Liver (tissue), 8 donors: ENCODE measurements at regions not wholly inside any gene's neighbourhood (a gene's known extent, or its start where the extent isn't known, plus 50 kb on each side); places are given as distances from the start of the nearest gene placed in this dataset.

Experiments
- DNase-seq: peaks from one replicate; pipeline ENCODE4 v3.0.0-alpha.2; 2017; ENCODE audit warnings: low spot score
- H3K27ac ChIP-seq, 2 donors: one replicate each; pipeline ENCODE4 v1.7.0; 2013; ENCODE audit warnings: inconsistent platforms in 2 of 2, low read length in 2 of 2, control low read depth in 1 of 2, low read depth in 1 of 2, mild to moderate bottlenecking in 1 of 2
- H3K27me3 ChIP-seq, 4 donors: one replicate each; pipeline versions ENCODE4 v1.6.1 to v1.7.0; 2013; ENCODE audit warnings: low read length in 3 of 4, inconsistent platforms in 1 of 4, mild to moderate bottlenecking in 1 of 4, moderate library complexity in 1 of 4; ENCODE audit not compliant: control insufficient read depth in 4 of 4, insufficient read depth in 4 of 4
- H3K36me3 ChIP-seq, 4 donors: one replicate each; pipeline versions ENCODE4 v1.6.1 to v1.7.0; 2013; ENCODE audit warnings: low read length in 3 of 4, mild to moderate bottlenecking in 3 of 4, low read depth in 1 of 4, moderate library complexity in 1 of 4; ENCODE audit not compliant: control insufficient read depth in 4 of 4, insufficient read depth in 3 of 4
- H3K4me1 ChIP-seq, 4 donors: one replicate each; pipeline versions ENCODE4 v1.6.1 to v1.7.0; 2013; ENCODE audit warnings: low read length in 3 of 4, mild to moderate bottlenecking in 3 of 4, moderate library complexity in 1 of 4; ENCODE audit not compliant: control insufficient read depth in 4 of 4, insufficient read depth in 4 of 4
- H3K4me3 ChIP-seq, 3 donors: one replicate each; pipeline versions ENCODE4 v1.6.1 to v1.7.0; 2013; ENCODE audit warnings: low read length in 3 of 3, control low read depth in 1 of 3, low read depth in 1 of 3, mild to moderate bottlenecking in 1 of 3
- H3K9ac ChIP-seq, 2 donors: one replicate each; pipeline ENCODE4 v1.7.0; 2013; ENCODE audit warnings: low read length in 2 of 2, mild to moderate bottlenecking in 2 of 2, moderate library complexity in 2 of 2, control low read depth in 1 of 2, low read depth in 1 of 2
- H3K9me3 ChIP-seq, 4 donors: one replicate each; pipeline versions ENCODE4 v1.6.1 to v1.7.0; 2013; ENCODE audit warnings: low read length in 3 of 4; ENCODE audit not compliant: control insufficient read depth in 4 of 4
- ATF3 ChIP-seq: IDR thresholded peaks from 2 replicates; pipeline ENCODE4 v1.6.1; 2016; ENCODE audit warnings: antibody characterized with exemption
- EGR1 ChIP-seq, 2 donors: IDR thresholded peaks; 2 replicates each; pipeline ENCODE4 v1.6.1; 2016 to 2018; ENCODE audit warnings: antibody characterized with exemption in 2 of 2, low read depth in 2 of 2
- FOXA1 ChIP-seq: IDR thresholded peaks from 2 replicates; pipeline ENCODE4 v1.6.1; 2016; ENCODE audit warnings: antibody characterized with exemption
- FOXA2 ChIP-seq: IDR thresholded peaks from 2 replicates; pipeline ENCODE4 v1.6.1; 2016; ENCODE audit warnings: antibody characterized with exemption
- GABPA ChIP-seq, 2 donors: IDR thresholded peaks in 1 of 2; conservative IDR thresholded peaks in 1 of 2; 2 replicates each; pipeline ENCODE4 v1.6.1; 2016; ENCODE audit warnings: antibody characterized with exemption in 2 of 2, mild to moderate bottlenecking in 1 of 2, moderate library complexity in 1 of 2
- HNF4A ChIP-seq, 2 donors: conservative IDR thresholded peaks; 2 replicates each; pipeline ENCODE4 v1.6.1; 2016; ENCODE audit warnings: antibody characterized with exemption in 2 of 2, mild to moderate bottlenecking in 2 of 2
- HNF4G ChIP-seq: IDR thresholded peaks from 2 replicates; pipeline ENCODE4 v1.6.1; 2016; ENCODE audit warnings: antibody characterized with exemption
- JUND ChIP-seq, 2 donors: IDR thresholded peaks; 2 replicates each; pipeline ENCODE4 v1.6.1; 2016; ENCODE audit warnings: antibody characterized with exemption in 2 of 2
- RAD21 ChIP-seq, 2 donors: IDR thresholded peaks; 2 replicates each; pipeline ENCODE4 v1.6.1; 2016; ENCODE audit warnings: antibody characterized with exemption in 2 of 2, mild to moderate bottlenecking in 2 of 2
- RXRA ChIP-seq, 2 donors: IDR thresholded peaks; 2 replicates each; pipeline ENCODE4 v1.6.1; 2017 to 2018; ENCODE audit warnings: antibody characterized with exemption in 2 of 2, mild to moderate bottlenecking in 1 of 2
- SP1 ChIP-seq: IDR thresholded peaks from 2 replicates; pipeline ENCODE4 v1.6.1; 2018; ENCODE audit warnings: antibody characterized with exemption, mild to moderate bottlenecking
- TAF1 ChIP-seq: conservative IDR thresholded peaks from 2 replicates; pipeline ENCODE4 v1.6.1; 2016; ENCODE audit warnings: antibody characterized with exemption, mild to moderate bottlenecking
- YY1 ChIP-seq: IDR thresholded peaks from 2 replicates; pipeline ENCODE4 v1.6.1; 2016; ENCODE audit warnings: antibody characterized with exemption, mild to moderate bottlenecking
- ZBTB33 ChIP-seq: IDR thresholded peaks from 2 replicates; pipeline ENCODE4 v1.6.1; 2016; ENCODE audit warnings: antibody characterized with exemption
- WGBS: extraction: QIAGEN DNeasy Blood & Tissue Kit; methylation state at CpG from one replicate; pipeline ENCODE4 v1.1.7; 2013; 5-methylcytosine and 5-hydroxymethylcytosine counted together
- TF ChIP-seq, protein P1 (sequence below): IDR thresholded peaks from 2 replicates; pipeline ENCODE4 v1.6.1; 2016; ENCODE audit warnings: antibody characterized with exemption
- TF ChIP-seq, protein P2 (sequence below): fragments of 150-350 bp; IDR thresholded peaks from 2 replicates; pipeline ENCODE4 v1.5.1; 2017; ENCODE audit warnings: improper control_type of control experiment, low read depth, low read length; ENCODE audit not compliant: missing input control
- TF ChIP-seq, protein P3 (sequence below): IDR thresholded peaks from 2 replicates; pipeline ENCODE4 v1.6.1; 2016; ENCODE audit warnings: antibody characterized with exemption, mild to moderate bottlenecking
- donor health status: healthy.
- donor health status: healthy.
- donor health status: healthy.
- donor health status: healthy.
- donor health status: healthy.

DNA sequence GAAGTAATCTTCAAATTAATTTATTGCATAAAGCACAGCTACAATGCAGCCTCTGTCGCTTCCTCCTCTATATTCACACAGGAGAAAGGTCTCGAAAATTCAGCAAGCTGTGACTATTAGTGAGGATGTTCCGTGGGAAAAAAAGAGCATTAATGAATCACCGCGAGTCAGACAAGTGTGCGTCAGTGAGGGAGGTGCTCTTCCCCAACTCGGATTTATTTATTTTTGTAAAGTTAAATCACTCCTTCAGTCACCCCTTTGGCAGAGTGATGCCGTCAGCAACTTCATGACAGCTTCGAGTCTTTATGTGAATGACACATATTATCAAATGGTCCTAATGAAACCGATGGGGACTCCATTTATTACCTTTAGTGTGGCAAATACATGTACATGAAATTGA is 648.9 kb upstream of the SALL3 start:
- H3K4me3 ChIP-seq: no peak overlapping the region
- DNase-seq: no peak
- no peak overlapping the region for H3K9ac ChIP-seq
- no peaks in the 10 kb centered on the region for H3K9me3 ChIP-seq
- H3K4me1 ChIP-seq: no peaks in the 10 kb centered on the region
- H3K27me3 ChIP-seq: no peaks in the 10 kb centered on the region
- H3K36me3 ChIP-seq: no peaks in the 10 kb centered on the region
- no peak overlapping the region for H3K27ac ChIP-seq
- no peak for TF ChIP-seq RAD21 (IDR thresholded peaks at IDR 0.05)
- no peak for TF ChIP-seq ATF3
- TF ChIP-seq RXRA (IDR thresholded peaks at IDR 0.05): no peak
- TF ChIP-seq GABPA (IDR thresholded peaks at IDR 0.05 in 1 of 2, conservative IDR thresholded peaks at IDR 0.05 in 1 of 2): no peak
- no peak for TF ChIP-seq HNF4G
- TF ChIP-seq, protein P1, sequence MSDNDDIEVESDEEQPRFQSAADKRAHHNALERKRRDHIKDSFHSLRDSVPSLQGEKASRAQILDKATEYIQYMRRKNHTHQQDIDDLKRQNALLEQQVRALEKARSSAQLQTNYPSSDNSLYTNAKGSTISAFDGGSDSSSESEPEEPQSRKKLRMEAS: no peak
- TF ChIP-seq, protein P2, sequence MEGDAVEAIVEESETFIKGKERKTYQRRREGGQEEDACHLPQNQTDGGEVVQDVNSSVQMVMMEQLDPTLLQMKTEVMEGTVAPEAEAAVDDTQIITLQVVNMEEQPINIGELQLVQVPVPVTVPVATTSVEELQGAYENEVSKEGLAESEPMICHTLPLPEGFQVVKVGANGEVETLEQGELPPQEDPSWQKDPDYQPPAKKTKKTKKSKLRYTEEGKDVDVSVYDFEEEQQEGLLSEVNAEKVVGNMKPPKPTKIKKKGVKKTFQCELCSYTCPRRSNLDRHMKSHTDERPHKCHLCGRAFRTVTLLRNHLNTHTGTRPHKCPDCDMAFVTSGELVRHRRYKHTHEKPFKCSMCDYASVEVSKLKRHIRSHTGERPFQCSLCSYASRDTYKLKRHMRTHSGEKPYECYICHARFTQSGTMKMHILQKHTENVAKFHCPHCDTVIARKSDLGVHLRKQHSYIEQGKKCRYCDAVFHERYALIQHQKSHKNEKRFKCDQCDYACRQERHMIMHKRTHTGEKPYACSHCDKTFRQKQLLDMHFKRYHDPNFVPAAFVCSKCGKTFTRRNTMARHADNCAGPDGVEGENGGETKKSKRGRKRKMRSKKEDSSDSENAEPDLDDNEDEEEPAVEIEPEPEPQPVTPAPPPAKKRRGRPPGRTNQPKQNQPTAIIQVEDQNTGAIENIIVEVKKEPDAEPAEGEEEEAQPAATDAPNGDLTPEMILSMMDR: no peak
- TF ChIP-seq JUND (IDR thresholded peaks at IDR 0.05): no peak
- no peak for TF ChIP-seq HNF4A (conservative IDR thresholded peaks at IDR 0.05)
- TF ChIP-seq EGR1 (IDR thresholded peaks at IDR 0.05; ENCODE audit: low read depth in 2 of 2): no peak
- no peak for TF ChIP-seq TAF1
- 83% methylated on average over 10 of the region's 10 CpGs for WGBS

GRCh38 chr18:78352910-78353309 is 626.7 kb upstream of the SALL3 start:
- no peaks in the 10 kb centered on the region for H3K4me1 ChIP-seq
- H3K9ac ChIP-seq: no peak overlapping the region
- no peak for DNase-seq
- WGBS: 76% methylated on average over 6 of the region's 6 CpGs
- H3K27me3 ChIP-seq: no peaks in the 10 kb centered on the region
- no peak overlapping the region for H3K27ac ChIP-seq
- H3K4me3 ChIP-seq: no peak overlapping the region
- TF ChIP-seq, protein P3, sequence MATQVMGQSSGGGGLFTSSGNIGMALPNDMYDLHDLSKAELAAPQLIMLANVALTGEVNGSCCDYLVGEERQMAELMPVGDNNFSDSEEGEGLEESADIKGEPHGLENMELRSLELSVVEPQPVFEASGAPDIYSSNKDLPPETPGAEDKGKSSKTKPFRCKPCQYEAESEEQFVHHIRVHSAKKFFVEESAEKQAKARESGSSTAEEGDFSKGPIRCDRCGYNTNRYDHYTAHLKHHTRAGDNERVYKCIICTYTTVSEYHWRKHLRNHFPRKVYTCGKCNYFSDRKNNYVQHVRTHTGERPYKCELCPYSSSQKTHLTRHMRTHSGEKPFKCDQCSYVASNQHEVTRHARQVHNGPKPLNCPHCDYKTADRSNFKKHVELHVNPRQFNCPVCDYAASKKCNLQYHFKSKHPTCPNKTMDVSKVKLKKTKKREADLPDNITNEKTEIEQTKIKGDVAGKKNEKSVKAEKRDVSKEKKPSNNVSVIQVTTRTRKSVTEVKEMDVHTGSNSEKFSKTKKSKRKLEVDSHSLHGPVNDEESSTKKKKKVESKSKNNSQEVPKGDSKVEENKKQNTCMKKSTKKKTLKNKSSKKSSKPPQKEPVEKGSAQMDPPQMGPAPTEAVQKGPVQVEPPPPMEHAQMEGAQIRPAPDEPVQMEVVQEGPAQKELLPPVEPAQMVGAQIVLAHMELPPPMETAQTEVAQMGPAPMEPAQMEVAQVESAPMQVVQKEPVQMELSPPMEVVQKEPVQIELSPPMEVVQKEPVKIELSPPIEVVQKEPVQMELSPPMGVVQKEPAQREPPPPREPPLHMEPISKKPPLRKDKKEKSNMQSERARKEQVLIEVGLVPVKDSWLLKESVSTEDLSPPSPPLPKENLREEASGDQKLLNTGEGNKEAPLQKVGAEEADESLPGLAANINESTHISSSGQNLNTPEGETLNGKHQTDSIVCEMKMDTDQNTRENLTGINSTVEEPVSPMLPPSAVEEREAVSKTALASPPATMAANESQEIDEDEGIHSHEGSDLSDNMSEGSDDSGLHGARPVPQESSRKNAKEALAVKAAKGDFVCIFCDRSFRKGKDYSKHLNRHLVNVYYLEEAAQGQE: no peak
- TF ChIP-seq FOXA1: no peak
- H3K9me3 ChIP-seq: peaks cover 0 to 5% (median 0%) of the 10 kb centered on the region in 4 donors
- H3K36me3 ChIP-seq: no peaks in the 10 kb centered on the region

GRCh38 chr18:78362198-78362597 is 617.4 kb upstream of the SALL3 start:
- no peak overlapping the region for H3K27ac ChIP-seq
- H3K9me3 ChIP-seq: peaks cover 0 to 3% (median under 1%) of the 10 kb centered on the region in 4 donors
- 82% methylated on average over 15 of the region's 15 CpGs for WGBS
- no peak overlapping the region for H3K4me3 ChIP-seq
- H3K9ac ChIP-seq: no peak overlapping the region
- no peaks in the 10 kb centered on the region for H3K36me3 ChIP-seq
- H3K27me3 ChIP-seq: no peaks in the 10 kb centered on the region
- no peaks in the 10 kb centered on the region for H3K4me1 ChIP-seq
- DNase-seq: no peak
- no peak for TF ChIP-seq GABPA (IDR thresholded peaks at IDR 0.05 in 1 of 2, conservative IDR thresholded peaks at IDR 0.05 in 1 of 2)
- TF ChIP-seq HNF4G: no peak
- no peak for TF ChIP-seq ZBTB33
- TF ChIP-seq SP1: no peak
- no peak for TF ChIP-seq FOXA1
- no peak for TF ChIP-seq TAF1
- TF ChIP-seq YY1: no peak
- TF ChIP-seq, protein P3: no peak
- no peak for TF ChIP-seq HNF4A (conservative IDR thresholded peaks at IDR 0.05)
- TF ChIP-seq FOXA2: no peak
- TF ChIP-seq RAD21 (IDR thresholded peaks at IDR 0.05): no peak
